Neural progenitor cell (in vitro differentiated cells): ENCODE measurements at regions not wholly inside any gene's neighbourhood (a gene's known extent, or its start where the extent isn't known, plus 50 kb on each side); places are given as distances from the start of the nearest gene placed in this dataset.

Experiments
- DNase-seq: peaks from one replicate; pipeline ENCODE4 v3.0.0-alpha.2; 2016; ENCODE audit warnings: low spot score
- H2AFZ ChIP-seq: fragments of 200-600 bp; sonication (generic); replicated peaks from 2 replicates; pipeline ENCODE4 v1.6.1; 2016; ENCODE audit warnings: antibody characterized with exemption
- H3F3A ChIP-seq: fragments of 200-600 bp; sonication (generic); 2 replicates; pipeline ENCODE4 v1.6.1; 2016; ENCODE audit warnings: antibody characterized with exemption, low read depth
- H3K27ac ChIP-seq: fragments of 200-600 bp; sonication (generic); 2 replicates; pipeline ENCODE4 v1.5.1; 2016; ENCODE audit warnings: mild to moderate bottlenecking
- H3K27me3 ChIP-seq: fragments of 200-600 bp; sonication (generic); 2 replicates; pipeline ENCODE4 v1.6.1; 2016; ENCODE audit warnings: mild to moderate bottlenecking, moderate library complexity
- H3K36me3 ChIP-seq: fragments of 200-600 bp; sonication (generic); 2 replicates; pipeline ENCODE4 v1.5.1; 2016
- H3K4me1 ChIP-seq: fragments of 200-600 bp; sonication (generic); 2 replicates; pipeline ENCODE4 v1.6.1; 2016; ENCODE audit warnings: mixed run types
- H3K4me2 ChIP-seq: fragments of 200-600 bp; sonication (generic); 2 replicates; pipeline ENCODE4 v1.6.1; 2016
- H3K4me3 ChIP-seq: fragments of 200-600 bp; sonication (generic); 2 replicates; pipeline ENCODE4 v1.5.1; 2016
- H3K79me2 ChIP-seq: fragments of 200-600 bp; sonication (generic); 2 replicates; pipeline ENCODE4 v1.6.1; 2016; ENCODE audit warnings: low read depth
- H3K9ac ChIP-seq: fragments of 200-600 bp; sonication (generic); 2 replicates; pipeline ENCODE4 v1.6.1; 2016
- H3K9me3 ChIP-seq: fragments of 200-600 bp; sonication (generic); 2 replicates; pipeline ENCODE4 v1.5.1; 2016; ENCODE audit warnings: low read depth
- H4K20me1 ChIP-seq: fragments of 200-600 bp; sonication (generic); 2 replicates; pipeline ENCODE4 v1.6.1; 2016; ENCODE audit warnings: low read depth
- H3K27ac Mint-ChIP-seq: 3 replicates; pipeline ENCODE4 v1.8.0; 2021; ENCODE audit warnings: mixed read lengths
- H3K27me3 Mint-ChIP-seq: 2 replicates; pipeline ENCODE4 v1.8.0; 2022; ENCODE audit warnings: low read depth, mild to moderate bottlenecking, inconsistent platforms, moderate library complexity, mixed read lengths; ENCODE audit not compliant: insufficient read depth
- H3K36me3 Mint-ChIP-seq: 3 replicates; pipeline ENCODE4 v1.8.0; 2021; ENCODE audit warnings: mixed read lengths
- H3K4me1 Mint-ChIP-seq: 3 replicates; pipeline ENCODE4 v1.8.0; 2021; ENCODE audit warnings: mixed read lengths
- H3K4me3 Mint-ChIP-seq: 3 replicates; pipeline ENCODE4 v1.8.0; 2021; ENCODE audit warnings: mild to moderate bottlenecking, moderate library complexity, mixed read lengths
- H3K9me3 Mint-ChIP-seq: 3 replicates; pipeline ENCODE4 v1.8.0; 2020; ENCODE audit warnings: mixed read lengths
- EZH2 ChIP-seq: fragments of 200-600 bp; sonication (generic); IDR thresholded peaks from 2 replicates; pipeline ENCODE4 v1.6.1; 2017; ENCODE audit warnings: antibody characterized with exemption, mild to moderate bottlenecking, moderate library complexity
- EZH2phosphoT487 ChIP-seq: fragments of 200-600 bp; sonication (generic); IDR thresholded peaks from 2 replicates; pipeline ENCODE4 v1.6.1; 2017; ENCODE audit warnings: antibody characterized with exemption
- TF ChIP-seq, protein P1 (sequence below): fragments of 200-600 bp; sonication (generic); IDR thresholded peaks from 2 replicates; pipeline ENCODE4 v1.5.1; 2017; ENCODE audit warnings: antibody characterized with exemption, mild to moderate bottlenecking

DNA sequence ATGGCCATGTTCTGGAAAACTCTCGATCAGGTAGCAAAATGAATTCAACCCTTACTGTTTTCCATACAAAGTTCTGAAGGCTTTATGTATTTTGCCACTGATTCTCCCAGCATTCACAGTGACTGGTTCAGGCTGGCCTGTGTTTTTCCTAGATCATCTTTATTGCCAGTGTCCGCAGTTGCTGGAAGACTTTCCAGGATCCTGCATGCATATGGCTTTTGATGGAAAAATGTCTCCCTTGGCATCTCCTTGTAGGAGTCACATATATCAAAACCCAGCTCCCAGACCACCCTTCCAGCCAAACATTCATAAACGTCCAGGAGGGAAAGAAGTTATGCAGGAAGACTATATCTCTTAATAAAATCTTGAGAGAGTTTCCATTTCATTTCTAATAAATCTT is 588.8 kb downstream of the MAFB start:
- Histone ChIP-seq H2AFZ (no peak overlapping the region), H3K79me2 (no peaks in the 10 kb centered on the region), H3K9ac (no peak overlapping the region), H3K36me3 (no peaks in the 10 kb centered on the region), H3K4me1 (no peaks in the 10 kb centered on the region), H3K27ac (no peak overlapping the region), H4K20me1 (no peaks in the 10 kb centered on the region), H3K4me3 (no peak overlapping the region), H3K4me2 (no peak overlapping the region), H3K27me3 (no peaks in the 10 kb centered on the region), H3K9me3 (no peaks in the 10 kb centered on the region), H3F3A (no peaks in the 10 kb centered on the region)
- no peaks in the 10 kb centered on the region for H3K27me3 Mint-ChIP-seq
- TF ChIP-seq, protein P1, sequence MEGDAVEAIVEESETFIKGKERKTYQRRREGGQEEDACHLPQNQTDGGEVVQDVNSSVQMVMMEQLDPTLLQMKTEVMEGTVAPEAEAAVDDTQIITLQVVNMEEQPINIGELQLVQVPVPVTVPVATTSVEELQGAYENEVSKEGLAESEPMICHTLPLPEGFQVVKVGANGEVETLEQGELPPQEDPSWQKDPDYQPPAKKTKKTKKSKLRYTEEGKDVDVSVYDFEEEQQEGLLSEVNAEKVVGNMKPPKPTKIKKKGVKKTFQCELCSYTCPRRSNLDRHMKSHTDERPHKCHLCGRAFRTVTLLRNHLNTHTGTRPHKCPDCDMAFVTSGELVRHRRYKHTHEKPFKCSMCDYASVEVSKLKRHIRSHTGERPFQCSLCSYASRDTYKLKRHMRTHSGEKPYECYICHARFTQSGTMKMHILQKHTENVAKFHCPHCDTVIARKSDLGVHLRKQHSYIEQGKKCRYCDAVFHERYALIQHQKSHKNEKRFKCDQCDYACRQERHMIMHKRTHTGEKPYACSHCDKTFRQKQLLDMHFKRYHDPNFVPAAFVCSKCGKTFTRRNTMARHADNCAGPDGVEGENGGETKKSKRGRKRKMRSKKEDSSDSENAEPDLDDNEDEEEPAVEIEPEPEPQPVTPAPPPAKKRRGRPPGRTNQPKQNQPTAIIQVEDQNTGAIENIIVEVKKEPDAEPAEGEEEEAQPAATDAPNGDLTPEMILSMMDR: no peak
- no peak for TF ChIP-seq EZH2
- no peak for TF ChIP-seq EZH2phosphoT487
- no peak for DNase-seq
- H3K4me3 Mint-ChIP-seq: no peak overlapping the region
- no peaks in the 10 kb centered on the region for H3K36me3 Mint-ChIP-seq
- no peaks in the 10 kb centered on the region for H3K9me3 Mint-ChIP-seq
- H3K27ac Mint-ChIP-seq: no peak overlapping the region
- H3K4me1 Mint-ChIP-seq: no peaks in the 10 kb centered on the region

DNA sequence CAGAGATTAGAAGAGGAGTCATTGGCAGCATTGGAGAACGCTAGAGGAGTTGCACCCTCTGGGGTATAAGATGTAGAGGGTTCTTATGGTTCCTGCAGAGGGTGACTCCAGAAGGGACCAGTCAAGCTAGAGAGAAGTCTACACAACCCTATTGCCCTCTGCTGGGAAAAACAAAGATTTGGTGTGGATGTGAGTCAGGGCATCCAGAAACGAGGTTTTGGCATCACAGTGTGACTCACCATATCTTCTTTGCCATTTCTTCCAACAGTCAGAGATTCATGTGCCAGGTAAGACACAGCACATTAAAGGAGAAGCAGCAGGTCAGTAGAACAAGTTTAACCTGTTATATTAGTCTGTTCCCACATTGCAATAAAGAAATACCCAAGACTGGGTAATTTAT is 598.8 kb downstream of the MAFB start:
- DNase-seq: no peak
- H3K4me1 Mint-ChIP-seq: no peaks in the 10 kb centered on the region
- Histone ChIP-seq H2AFZ (no peak overlapping the region), H3K9ac (no peak overlapping the region), H3F3A (no peaks in the 10 kb centered on the region), H3K27ac (no peak overlapping the region), H3K4me2 (no peak overlapping the region), H3K4me1 (no peaks in the 10 kb centered on the region), H3K27me3 (no peaks in the 10 kb centered on the region), H3K4me3 (no peak overlapping the region), H3K79me2 (no peaks in the 10 kb centered on the region), H4K20me1 (no peaks in the 10 kb centered on the region), H3K9me3 (no peaks in the 10 kb centered on the region), H3K36me3 (no peaks in the 10 kb centered on the region)
- no peak for TF ChIP-seq EZH2phosphoT487
- TF ChIP-seq EZH2: no peak
- TF ChIP-seq, protein P1: no peak
- no peak overlapping the region for H3K4me3 Mint-ChIP-seq
- no peak overlapping the region for H3K27ac Mint-ChIP-seq
- no peaks in the 10 kb centered on the region for H3K9me3 Mint-ChIP-seq
- no peaks in the 10 kb centered on the region for H3K27me3 Mint-ChIP-seq
- H3K36me3 Mint-ChIP-seq: no peaks in the 10 kb centered on the region

DNA sequence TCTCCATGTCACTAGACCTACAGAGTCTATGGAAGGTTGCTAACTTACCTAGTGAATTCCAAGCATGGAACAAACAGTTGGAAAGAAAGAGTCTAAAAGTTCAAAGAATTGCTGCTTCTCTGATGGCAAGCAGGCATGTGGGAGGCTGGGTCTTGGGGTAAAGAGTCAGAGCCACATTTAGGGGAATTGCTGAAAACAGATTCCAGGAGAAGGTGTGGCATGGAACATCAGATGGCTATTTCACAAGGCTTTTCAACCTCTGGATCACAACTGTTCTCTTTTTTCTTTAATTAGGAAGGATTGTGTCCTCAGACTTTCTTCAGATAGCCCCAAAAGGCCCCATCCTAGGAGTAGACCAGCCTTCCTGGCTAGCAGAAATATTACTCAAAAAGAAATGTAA is 601.5 kb downstream of the MAFB start:
- Mint-ChIP-seq H3K27ac (no peak overlapping the region), H3K9me3 (no peaks in the 10 kb centered on the region), H3K36me3 (no peaks in the 10 kb centered on the region), H3K27me3 (no peaks in the 10 kb centered on the region), H3K4me1 (no peaks in the 10 kb centered on the region), H3K4me3 (no peak overlapping the region)
- no peaks in the 10 kb centered on the region for H3K9me3 ChIP-seq
- no peaks in the 10 kb centered on the region for H3K36me3 ChIP-seq
- TF ChIP-seq EZH2 (no peak), EZH2phosphoT487 (no peak)
- TF ChIP-seq, protein P1: no peak
- DNase-seq: no peak
- no peak overlapping the region for H3K9ac ChIP-seq
- no peak overlapping the region for H3K4me3 ChIP-seq
- no peaks in the 10 kb centered on the region for H3K27me3 ChIP-seq
- no peaks in the 10 kb centered on the region for H4K20me1 ChIP-seq
- no peaks in the 10 kb centered on the region for H3F3A ChIP-seq
- H2AFZ ChIP-seq: no peak overlapping the region
- no peak overlapping the region for H3K4me2 ChIP-seq
- H3K79me2 ChIP-seq: no peaks in the 10 kb centered on the region
- no peaks in the 10 kb centered on the region for H3K4me1 ChIP-seq
- no peak overlapping the region for H3K27ac ChIP-seq

DNA sequence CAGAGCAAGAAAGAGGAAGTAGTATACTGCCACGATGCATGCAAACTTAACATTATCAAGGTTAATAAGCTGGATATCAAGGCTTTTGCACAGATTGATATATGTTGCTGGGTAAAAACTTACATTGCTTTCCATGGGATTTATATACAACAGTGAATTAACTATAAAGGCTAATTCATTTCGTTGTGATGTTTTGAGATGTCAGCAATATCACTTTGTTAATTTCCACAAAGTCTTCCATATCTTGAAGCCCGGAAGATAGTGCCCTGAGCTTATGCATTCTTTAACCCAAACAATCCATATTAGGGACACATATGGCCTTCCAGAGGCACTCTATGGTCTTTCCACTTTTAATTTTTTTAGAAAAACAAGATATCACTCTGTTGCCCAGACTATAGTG is 603.5 kb downstream of the MAFB start:
- Mint-ChIP-seq H3K9me3 (no peaks in the 10 kb centered on the region), H3K27me3 (no peaks in the 10 kb centered on the region), H3K27ac (no peak overlapping the region), H3K4me1 (no peaks in the 10 kb centered on the region), H3K36me3 (no peaks in the 10 kb centered on the region), H3K4me3 (no peak overlapping the region)
- no peak overlapping the region for H3K4me3 ChIP-seq
- no peak overlapping the region for H3K27ac ChIP-seq
- H3K9ac ChIP-seq: no peak overlapping the region
- H3K9me3 ChIP-seq: no peaks in the 10 kb centered on the region
- no peak for TF ChIP-seq EZH2
- no peak for TF ChIP-seq EZH2phosphoT487
- TF ChIP-seq, protein P1: no peak
- H3F3A ChIP-seq: no peaks in the 10 kb centered on the region
- DNase-seq: no peak
- H4K20me1 ChIP-seq: no peaks in the 10 kb centered on the region
- H3K79me2 ChIP-seq: no peaks in the 10 kb centered on the region
- H3K4me2 ChIP-seq: no peak overlapping the region
- H3K27me3 ChIP-seq: no peaks in the 10 kb centered on the region
- no peaks in the 10 kb centered on the region for H3K36me3 ChIP-seq
- no peaks in the 10 kb centered on the region for H3K4me1 ChIP-seq
- no peak overlapping the region for H2AFZ ChIP-seq
